DMS114 treated with DMSO at 0.1 percent for 48 hours (cell line): ENCODE measurements at regions not wholly inside any gene's neighbourhood (a gene's known extent, or its start where the extent isn't known, plus 50 kb on each side); places are given as distances from the start of the nearest gene placed in this dataset.
"Not testable (repeated sequence)": the region's sequence is repeated elsewhere in the genome, so short reads cannot be mapped to it uniquely, and the experiment has no call there.

Experiments
- DNase-seq: peaks from one replicate; lab custom pipeline; 2025; ENCODE audit not compliant: unreplicated experiment; lab: John Stamatoyannopoulos, UW

GRCh38 chr10:15921423-15921945 is 61.2 kb upstream of the MINDY3 start:
- DNase-seq = not testable (repeated sequence)

- no peak for DNase-seq
Observed at GRCh38 chr10:15931376-15931775, 71.1 kb upstream of the MINDY3 start.

- not testable (repeated sequence) for DNase-seq
Observed at GRCh38 chr10:15939543-15939942, 79.2 kb upstream of the MINDY3 start.

DNA sequence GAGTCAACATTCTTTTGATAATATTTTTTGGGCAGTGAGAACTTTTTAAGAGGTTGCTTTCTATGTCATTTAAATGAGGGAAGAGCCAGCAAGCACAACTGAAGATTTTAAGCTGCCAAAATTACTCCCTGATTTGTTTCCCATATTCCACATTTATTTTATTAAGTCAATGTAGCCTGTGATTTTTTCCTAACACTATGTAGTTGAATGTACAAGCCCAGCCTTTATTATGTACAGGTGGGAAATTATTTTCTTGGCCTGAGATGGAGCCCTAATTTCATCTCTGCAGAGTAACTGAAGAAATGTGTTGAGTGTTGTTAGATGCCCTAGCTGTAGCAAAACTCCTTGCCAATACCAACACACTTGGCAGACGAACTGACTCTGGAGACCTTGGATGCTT is 83.1 kb upstream of the MINDY3 start:
- DNase-seq = no peak

DNA sequence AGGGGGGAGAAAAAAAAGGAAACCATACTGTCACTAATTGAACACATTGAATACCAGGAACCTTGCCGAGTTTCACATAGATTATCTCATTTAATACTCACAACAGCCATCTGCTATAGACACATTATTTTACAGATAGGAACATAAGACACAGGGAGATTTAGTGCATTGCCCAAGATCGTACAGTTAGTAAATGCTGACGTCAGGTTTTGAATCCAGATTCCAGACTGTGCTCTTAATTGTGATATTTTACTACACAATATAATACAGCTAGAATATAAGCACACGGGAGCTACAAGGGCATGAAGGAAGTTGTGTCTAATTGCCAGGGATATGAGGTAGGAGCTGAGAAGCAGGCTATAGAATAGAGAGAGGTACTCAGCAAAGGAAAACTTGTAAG is 93.9 kb upstream of the MINDY3 start:
- DNase-seq = no peak

- DNase-seq = no peak
Observed at GRCh38 chr10:15960277-15960676, 100.0 kb upstream of the MINDY3 start.

DNA sequence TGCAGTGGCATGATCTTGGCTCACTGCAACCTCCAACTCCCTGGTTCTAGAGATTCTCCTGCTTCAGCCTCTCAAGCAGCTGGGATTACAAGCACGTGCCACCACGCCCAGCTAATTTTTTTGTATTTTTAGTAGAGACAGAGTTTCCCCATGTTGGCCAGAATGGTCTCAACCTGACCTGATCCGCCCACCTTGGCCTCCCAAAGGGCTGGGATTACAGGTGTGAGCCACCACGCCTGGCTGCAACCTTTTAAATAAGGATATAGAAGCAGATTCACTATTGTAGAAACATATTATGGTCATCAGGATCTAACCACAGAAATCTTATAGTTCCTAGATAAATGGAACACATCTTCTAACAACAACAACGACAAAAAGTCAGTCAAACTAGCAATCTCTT is 112.4 kb upstream of the MINDY3 start:
- DNase-seq = not testable (repeated sequence)

GRCh38 chr10:15985690-15986089 is 125.4 kb upstream of the MINDY3 start:
- no peak for DNase-seq

DNA sequence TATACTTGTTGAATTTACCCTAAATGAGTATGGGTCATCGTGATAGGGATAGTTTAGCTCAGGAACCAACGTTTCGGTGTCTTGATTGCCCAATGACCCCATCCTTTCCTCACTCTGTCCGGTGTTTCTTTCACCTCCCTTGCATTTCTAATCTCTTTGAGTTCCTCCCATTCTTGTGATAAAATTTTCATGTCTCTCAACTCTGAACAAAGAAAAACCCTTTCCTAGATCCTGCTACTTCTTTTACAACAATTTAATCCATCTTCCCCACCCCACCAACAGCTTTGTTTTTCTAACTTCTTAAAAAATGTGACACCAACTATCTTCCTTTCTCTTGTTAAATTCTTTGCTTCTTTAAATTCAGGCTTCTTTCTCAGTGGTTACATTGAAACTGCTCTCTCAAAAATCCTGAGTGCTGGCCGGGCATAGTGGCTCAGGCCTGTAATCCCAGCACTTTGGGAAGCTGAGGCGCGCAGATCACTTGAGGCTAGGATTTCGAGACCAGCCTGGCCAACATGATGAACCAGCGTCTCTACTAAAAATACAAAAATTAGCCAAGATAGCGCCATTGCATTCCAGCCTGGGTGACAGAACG is 130.3 kb upstream of the MINDY3 start:
- DNase-seq = no peak

DNA sequence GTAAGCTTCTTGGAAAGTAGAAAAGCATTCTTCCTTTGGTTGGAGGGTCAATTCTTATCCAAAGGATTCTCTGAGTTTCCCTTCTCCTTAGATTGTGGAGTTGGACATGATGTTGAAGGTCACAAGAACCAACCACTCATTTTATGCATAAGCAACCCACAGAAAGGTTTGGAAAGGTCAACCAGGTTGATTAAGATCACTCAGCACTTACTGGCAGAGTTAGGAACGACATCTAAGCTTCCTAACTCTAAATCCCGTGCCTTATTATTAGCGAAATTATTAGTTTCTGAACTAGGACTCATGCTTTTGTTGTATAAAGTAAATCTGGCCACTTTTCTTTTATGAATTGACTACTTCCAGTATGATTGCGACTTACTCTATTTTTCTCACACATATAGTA is 137.0 kb upstream of the MINDY3 start:
- no peak for DNase-seq

GRCh38 chr10:16001581-16001980 is 141.3 kb upstream of the MINDY3 start:
- no peak for DNase-seq

DNA sequence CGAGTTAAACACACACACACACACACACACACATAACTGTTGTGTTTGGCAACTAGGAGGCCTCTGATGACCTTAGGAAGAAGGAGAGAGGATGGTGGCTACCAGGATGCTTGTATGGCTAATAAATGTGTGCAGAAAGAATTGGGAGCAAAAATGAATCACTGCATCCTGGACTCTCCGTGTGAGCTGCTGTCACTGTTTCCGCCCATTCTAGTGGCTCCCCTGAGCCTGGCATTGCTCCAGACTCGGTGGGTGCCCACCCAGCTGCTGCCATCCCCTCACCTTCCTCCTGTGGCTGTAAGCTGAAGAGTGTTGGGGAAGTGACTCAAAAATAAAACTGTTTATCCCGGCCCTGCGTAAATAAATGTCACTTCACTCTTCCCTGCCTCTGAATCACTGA is 149.5 kb upstream of the MINDY3 start:
- no peak for DNase-seq

GRCh38 chr10:16011548-16011947 is 151.2 kb upstream of the MINDY3 start:
- DNase-seq = no peak

DNA sequence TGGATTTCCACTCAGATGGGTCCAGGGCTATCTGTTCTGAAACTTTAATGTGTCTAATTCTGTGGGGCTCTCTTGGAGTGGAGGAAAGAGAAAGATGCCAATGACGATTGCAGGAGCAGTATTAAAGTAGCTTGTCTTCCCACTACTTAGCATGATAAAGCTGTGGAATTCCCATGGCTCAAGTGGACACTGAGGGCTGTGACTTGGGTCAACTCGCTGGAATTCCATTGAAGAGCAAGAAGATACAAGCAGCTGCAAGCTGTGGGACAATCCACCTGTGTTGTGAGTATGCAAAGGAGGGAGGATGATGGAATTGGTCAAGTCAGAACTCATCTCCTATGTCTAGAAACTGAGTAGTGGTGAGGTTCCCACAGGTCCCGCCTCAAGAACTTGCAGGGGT is 154.2 kb upstream of the MINDY3 start:
- DNase-seq = no peak

- DNase-seq = no peak
Observed at GRCh38 chr10:16016688-16017087, 156.4 kb upstream of the MINDY3 start.

DNA sequence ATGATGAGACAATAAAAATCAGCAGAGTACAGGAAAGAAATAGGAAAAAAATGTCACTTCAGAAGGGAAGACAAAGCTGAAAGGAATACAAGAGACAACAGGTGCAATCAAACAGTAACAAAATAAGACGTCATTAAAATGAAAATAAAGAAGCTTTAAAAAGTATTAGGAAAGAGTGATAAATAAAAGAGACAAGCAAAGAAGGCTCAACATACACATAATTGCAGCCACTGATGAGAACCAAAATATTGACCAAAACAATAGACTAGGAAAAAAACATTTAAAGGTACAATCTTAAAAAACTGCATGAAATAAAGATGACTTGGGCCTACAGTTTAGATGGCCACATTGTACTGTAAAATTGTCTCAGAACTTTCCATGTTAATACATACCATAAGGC is 160.5 kb upstream of the MINDY3 start:
- DNase-seq = no peak

DNA sequence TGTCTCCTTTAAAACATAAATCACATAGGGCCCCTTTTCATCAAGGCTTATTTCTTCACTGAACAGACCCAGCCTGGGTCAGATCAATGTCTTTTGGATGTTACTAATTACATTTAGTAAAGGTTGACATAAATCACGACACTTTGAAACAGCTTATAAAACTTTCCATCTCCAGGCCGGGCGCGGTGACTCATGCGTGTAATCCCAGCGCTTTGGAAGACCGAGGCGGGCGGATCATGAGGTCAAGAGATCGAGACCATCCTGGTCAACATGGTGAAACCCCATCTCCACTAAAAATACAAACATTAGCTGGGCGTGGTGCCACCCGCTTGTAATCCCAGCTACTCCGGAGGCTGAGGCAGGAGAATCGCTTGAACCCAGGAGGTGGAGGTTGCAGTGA is 166.5 kb upstream of the MINDY3 start:
- DNase-seq = not testable (repeated sequence)

DNA sequence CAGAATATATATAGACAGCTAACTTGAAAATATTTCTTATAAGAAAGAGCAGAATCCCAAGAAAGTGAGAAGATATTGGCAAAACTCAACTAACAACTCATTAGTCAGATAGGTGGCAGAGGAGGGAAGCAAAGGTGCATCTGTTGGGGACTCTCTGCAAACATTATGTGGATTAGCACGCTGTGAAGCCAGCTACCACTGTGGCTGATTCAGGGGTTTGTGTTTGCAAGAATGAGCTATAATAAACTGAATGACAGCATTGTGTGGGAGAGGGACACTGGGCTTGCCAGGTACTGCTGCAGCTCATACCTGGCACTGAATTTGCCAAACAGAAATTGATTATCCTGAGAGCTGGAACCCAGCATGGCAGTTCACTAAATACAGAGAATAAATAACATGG is 170.3 kb upstream of the MINDY3 start:
- no peak for DNase-seq

DNA sequence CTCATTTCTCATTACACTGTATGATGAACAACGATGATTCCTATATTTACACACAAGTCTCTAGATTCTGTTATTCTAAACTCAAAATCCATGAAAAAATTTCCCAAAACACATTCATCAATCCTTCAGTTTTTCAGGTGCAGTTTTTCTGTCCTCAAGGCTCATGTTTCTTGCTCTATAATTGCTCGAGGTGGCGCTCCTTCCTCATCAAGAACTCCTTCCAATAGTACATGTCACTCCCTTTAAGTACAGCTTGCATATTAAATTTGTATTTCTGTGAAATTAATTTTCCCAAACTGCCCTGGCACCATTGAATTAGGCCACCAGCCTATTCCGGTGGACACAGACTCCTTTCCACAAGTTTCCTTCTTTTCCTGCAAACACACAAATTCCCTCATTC is 188.7 kb upstream of the MINDY3 start:
- no peak for DNase-seq

- no peak for DNase-seq
Observed at GRCh38 chr10:16049782-16050181, 189.5 kb upstream of the MINDY3 start.

GRCh38 chr10:16063350-16063749 is 203.0 kb upstream of the MINDY3 start:
- DNase-seq = no peak

- not testable (repeated sequence) for DNase-seq
Observed at GRCh38 chr10:16083551-16083950, 223.2 kb upstream of the MINDY3 start.

GRCh38 chr10:16105082-16105481 is 244.8 kb upstream of the MINDY3 start:
- DNase-seq = no peak
